CD14-positive monocyte (primary cell): ENCODE measurements at regions not wholly inside any gene's neighbourhood (a gene's known extent, or its start where the extent isn't known, plus 50 kb on each side); places are given as distances from the start of the nearest gene placed in this dataset.

Experiments used
- DNase-seq, 3 donors: peaks; one replicate each; pipeline ENCODE4 v3.0.0-alpha.2; 2011 to 2022
- H2AFZ ChIP-seq: 2 replicates; pipeline ENCODE4 v1.6.0; 2012; ENCODE audit warnings: mild to moderate bottlenecking, low read depth, low read length, inconsistent platforms; ENCODE audit not compliant: insufficient read depth, poor library complexity, severe bottlenecking
- H3K27ac ChIP-seq, 2 donors: 1 replicate in 1 of 2; 2 replicates in 1 of 2; pipeline ENCODE4 v1.5.1; 2012 to 2013; ENCODE audit warnings: low read length in 2 of 2, control low read depth in 1 of 2, inconsistent platforms in 1 of 2, low read depth in 1 of 2, mild to moderate bottlenecking in 1 of 2
- H3K27me3 ChIP-seq, 2 donors: one replicate each; pipeline versions ENCODE4 v1.6.0 to v1.6.1; 2011 to 2013; ENCODE audit warnings: low read length in 2 of 2; ENCODE audit not compliant: control insufficient read depth in 2 of 2, insufficient read depth in 2 of 2
- H3K36me3 ChIP-seq, 2 donors: replicated peaks in 1 of 2; 1 replicate in 1 of 2; 2 replicates in 1 of 2; pipeline versions ENCODE4 v1.5.1 to v1.6.1; 2012 to 2013; ENCODE audit warnings: low read length in 2 of 2, control low read depth in 1 of 2, inconsistent platforms in 1 of 2, mild to moderate bottlenecking in 1 of 2; ENCODE audit not compliant: insufficient read depth in 2 of 2, control insufficient read depth in 1 of 2
- H3K4me1 ChIP-seq, 2 donors: 1 replicate in 1 of 2; 2 replicates in 1 of 2; pipeline versions ENCODE4 v1.5.1 to v1.6.1; 2012 to 2013; ENCODE audit warnings: low read length in 2 of 2, control low read depth in 1 of 2, inconsistent platforms in 1 of 2, mild to moderate bottlenecking in 1 of 2, moderate library complexity in 1 of 2; ENCODE audit not compliant: insufficient read depth in 2 of 2, control insufficient read depth in 1 of 2
- H3K4me2 ChIP-seq: replicated peaks from 2 replicates; pipeline ENCODE3; 2012; ENCODE audit warnings: low read length, moderate library complexity, mild to moderate bottlenecking; ENCODE audit not compliant: poor library complexity, severe bottlenecking; ENCODE audit errors: extremely low read depth
- H3K4me3 ChIP-seq, 3 experiments: fragments of 200-600 bp in 1 of 3; sonication (generic) in 1 of 3; replicated peaks in 1 of 3; 1 replicate in 2 of 3; 2 replicates in 1 of 3; pipeline ENCODE4 v1.5.1; 2011 to 2013; ENCODE audit warnings: low read length in 3 of 3, mild to moderate bottlenecking in 3 of 3, control low read depth in 2 of 3, low read depth in 2 of 3, inconsistent platforms in 1 of 3, moderate library complexity in 1 of 3
- H3K79me2 ChIP-seq: 2 replicates; pipeline ENCODE4 v1.6.0; 2012; ENCODE audit warnings: mild to moderate bottlenecking, control low read depth, inconsistent platforms, low read length, moderate library complexity; ENCODE audit not compliant: insufficient read depth
- H3K9ac ChIP-seq: 2 replicates; pipeline ENCODE4 v1.6.0; 2017; ENCODE audit warnings: low read length, mild to moderate bottlenecking; ENCODE audit not compliant: insufficient read depth, poor library complexity, severe bottlenecking
- H3K9me3 ChIP-seq, 2 donors: replicated peaks in 1 of 2; 1 replicate in 1 of 2; 2 replicates in 1 of 2; pipeline versions ENCODE4 v1.5.1 to v1.6.1; 2012 to 2013; ENCODE audit warnings: low read length in 2 of 2, control low read depth in 1 of 2; ENCODE audit not compliant: control insufficient read depth in 1 of 2, insufficient read depth in 1 of 2
- H4K20me1 ChIP-seq: 2 replicates; pipeline ENCODE4 v1.6.0; 2012; ENCODE audit warnings: mild to moderate bottlenecking, low read length, control low read depth, moderate library complexity; ENCODE audit not compliant: insufficient read depth
- H3K27ac Mint-ChIP-seq, 7 donors: one replicate each; pipeline ENCODE4 v1.8.0; 2020; ENCODE audit warnings: mild to moderate bottlenecking in 7 of 7, mixed read lengths in 7 of 7, moderate library complexity in 6 of 7, inconsistent platforms in 2 of 7
- H3K27me3 Mint-ChIP-seq, 3 donors: one replicate each; pipeline ENCODE4 v1.8.0; 2021 to 2022; ENCODE audit warnings: low read depth in 3 of 3, mild to moderate bottlenecking in 3 of 3, mixed read lengths in 3 of 3, moderate library complexity in 3 of 3, inconsistent platforms in 1 of 3
- H3K36me3 Mint-ChIP-seq, 2 donors: one replicate each; pipeline ENCODE4 v1.8.0; 2020; ENCODE audit warnings: mixed read lengths in 2 of 2, inconsistent platforms in 1 of 2, mild to moderate bottlenecking in 1 of 2
- H3K4me1 Mint-ChIP-seq: one replicate; pipeline ENCODE4 v1.8.0; 2020; ENCODE audit warnings: mild to moderate bottlenecking, mixed read lengths
- H3K4me3 Mint-ChIP-seq, 2 donors: one replicate each; pipeline ENCODE4 v1.8.0; 2020; ENCODE audit warnings: mild to moderate bottlenecking in 2 of 2, mixed read lengths in 2 of 2, moderate library complexity in 1 of 2
- H3K9me3 Mint-ChIP-seq, 7 donors: one replicate each; pipeline ENCODE4 v1.8.0; 2020 to 2022; ENCODE audit warnings: mixed read lengths in 7 of 7, mild to moderate bottlenecking in 6 of 7, moderate library complexity in 6 of 7, inconsistent platforms in 2 of 7
- CTCF ChIP-seq: fragments of 200-600 bp; IDR thresholded peaks from one replicate; pipeline ENCODE4 v1.8.0; 2022; ENCODE audit warnings: antibody characterized with exemption, mild to moderate bottlenecking
- WGBS: methylation state at CpG from one replicate; pipeline ENCODE4 v1.1.5; 2013; ENCODE audit warnings: missing lambda C conversion rate; ENCODE audit not compliant: insufficient coverage; 5-methylcytosine and 5-hydroxymethylcytosine counted together
- intact Hi-C, 2 donors: fragments of 100-400 bp; cut with micrococcal nuclease; formaldehyde crosslinking; loops; one replicate each; pipeline versions ENCODE4 v1.15.0 to v1.15.1; 2023

- WGBS, result 65% methylated on average over 2 of the region's 6 CpGs
These were observed 131.0 kb upstream of the NUDT7 start for GRCh38 chr16:77591347-77591746.

GRCh38 chr16:77592021-77592420 is 130.3 kb upstream of the NUDT7 start:
- no peaks in the 10 kb centered on the region for H3K36me3 ChIP-seq
- Mint-ChIP-seq H3K9me3 (no peaks in the 10 kb centered on the region), H3K27ac (no peak overlapping the region), H3K36me3 (no peaks in the 10 kb centered on the region), H3K27me3 (peaks cover 0 to under 1% (median 0%) of the 10 kb centered on the region in 3 donors), H3K4me3 (no peak overlapping the region), H3K4me1 (peaks cover 4% of the 10 kb centered on the region)
- intact Hi-C loops, result no loop called here
- no peaks in the 10 kb centered on the region for H3K4me1 ChIP-seq
- H3K79me2 ChIP-seq, result no peaks in the 10 kb centered on the region
- no peaks in the 10 kb centered on the region for H4K20me1 ChIP-seq
- no peak for DNase-seq
- no peak overlapping the region for H3K9ac ChIP-seq
- TF ChIP-seq CTCF, result no peak
- no peak overlapping the region for H3K4me2 ChIP-seq
- whole genome bisulfite sequencing, result no CpG with 5 or more reads among the region's 2 CpGs
- no peak overlapping the region for H2AFZ ChIP-seq
- no peaks in the 10 kb centered on the region for H3K27me3 ChIP-seq
- H3K27ac ChIP-seq, result no peak overlapping the region
- no peak overlapping the region for H3K4me3 ChIP-seq
- H3K9me3 ChIP-seq, result no peaks in the 10 kb centered on the region

More at GRCh38 chr16:77591347-77591746, 131.0 kb upstream of the NUDT7 start:
- Histone ChIP-seq H3K36me3 (no peaks in the 10 kb centered on the region), H3K27ac (no peak overlapping the region), H3K4me2 (no peak overlapping the region), H3K9me3 (no peaks in the 10 kb centered on the region), H3K9ac (no peak overlapping the region), H3K79me2 (no peaks in the 10 kb centered on the region), H2AFZ (no peak overlapping the region), H3K27me3 (no peaks in the 10 kb centered on the region), H3K4me1 (no peaks in the 10 kb centered on the region), H4K20me1 (no peaks in the 10 kb centered on the region), H3K4me3 (no peak overlapping the region)
- intact Hi-C loops, result no loop called here
- no peak for DNase-seq
- Mint-ChIP-seq H3K4me3 (no peak overlapping the region), H3K27me3 (no peaks in the 10 kb centered on the region), H3K9me3 (no peaks in the 10 kb centered on the region), H3K36me3 (no peaks in the 10 kb centered on the region), H3K4me1 (peaks cover 3% of the 10 kb centered on the region), H3K27ac (no peak overlapping the region)
- no peak for TF ChIP-seq CTCF
